HG03442 (cell line): ENCODE measurements at regions not wholly inside any gene's neighbourhood (a gene's known extent, or its start where the extent isn't known, plus 50 kb on each side); places are given as distances from the start of the nearest gene placed in this dataset.

Experiments
- ATAC-seq: cut with Tn5 transposase; IDR thresholded peaks from one replicate; pipeline ENCODE4 v1.9.1; 2021; ENCODE audit warnings: mild to moderate bottlenecking, moderate library complexity; ENCODE audit not compliant: unreplicated experiment

GRCh38 chr20:40103420-40103819 lies 585.6 kb downstream of the MAFB start:
- no peak for ATAC-seq

DNA sequence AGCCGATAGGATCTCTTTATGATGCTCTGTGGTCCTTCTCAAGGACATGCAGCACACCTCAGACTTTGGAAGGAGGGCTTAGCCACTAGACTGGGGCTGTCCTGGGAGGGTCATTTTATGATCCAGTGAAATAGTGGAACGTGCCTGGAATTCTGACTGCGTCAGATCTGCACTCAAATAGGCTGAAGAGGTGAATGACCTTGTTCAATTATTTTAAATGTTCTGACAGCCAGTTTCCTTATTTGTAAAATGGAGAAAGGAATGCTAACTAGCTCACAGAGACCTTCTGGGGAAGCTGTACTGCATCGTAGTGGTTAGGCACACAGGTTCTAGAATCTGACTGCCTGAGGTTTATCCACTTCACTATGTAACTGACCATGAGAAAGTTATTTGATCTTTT lies 587.5 kb downstream of the MAFB start:
- ATAC-seq = no peak

DNA sequence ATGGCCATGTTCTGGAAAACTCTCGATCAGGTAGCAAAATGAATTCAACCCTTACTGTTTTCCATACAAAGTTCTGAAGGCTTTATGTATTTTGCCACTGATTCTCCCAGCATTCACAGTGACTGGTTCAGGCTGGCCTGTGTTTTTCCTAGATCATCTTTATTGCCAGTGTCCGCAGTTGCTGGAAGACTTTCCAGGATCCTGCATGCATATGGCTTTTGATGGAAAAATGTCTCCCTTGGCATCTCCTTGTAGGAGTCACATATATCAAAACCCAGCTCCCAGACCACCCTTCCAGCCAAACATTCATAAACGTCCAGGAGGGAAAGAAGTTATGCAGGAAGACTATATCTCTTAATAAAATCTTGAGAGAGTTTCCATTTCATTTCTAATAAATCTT lies 588.8 kb downstream of the MAFB start:
- ATAC-seq = no peak

DNA sequence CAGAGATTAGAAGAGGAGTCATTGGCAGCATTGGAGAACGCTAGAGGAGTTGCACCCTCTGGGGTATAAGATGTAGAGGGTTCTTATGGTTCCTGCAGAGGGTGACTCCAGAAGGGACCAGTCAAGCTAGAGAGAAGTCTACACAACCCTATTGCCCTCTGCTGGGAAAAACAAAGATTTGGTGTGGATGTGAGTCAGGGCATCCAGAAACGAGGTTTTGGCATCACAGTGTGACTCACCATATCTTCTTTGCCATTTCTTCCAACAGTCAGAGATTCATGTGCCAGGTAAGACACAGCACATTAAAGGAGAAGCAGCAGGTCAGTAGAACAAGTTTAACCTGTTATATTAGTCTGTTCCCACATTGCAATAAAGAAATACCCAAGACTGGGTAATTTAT lies 598.8 kb downstream of the MAFB start:
- ATAC-seq = no peak

DNA sequence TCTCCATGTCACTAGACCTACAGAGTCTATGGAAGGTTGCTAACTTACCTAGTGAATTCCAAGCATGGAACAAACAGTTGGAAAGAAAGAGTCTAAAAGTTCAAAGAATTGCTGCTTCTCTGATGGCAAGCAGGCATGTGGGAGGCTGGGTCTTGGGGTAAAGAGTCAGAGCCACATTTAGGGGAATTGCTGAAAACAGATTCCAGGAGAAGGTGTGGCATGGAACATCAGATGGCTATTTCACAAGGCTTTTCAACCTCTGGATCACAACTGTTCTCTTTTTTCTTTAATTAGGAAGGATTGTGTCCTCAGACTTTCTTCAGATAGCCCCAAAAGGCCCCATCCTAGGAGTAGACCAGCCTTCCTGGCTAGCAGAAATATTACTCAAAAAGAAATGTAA lies 601.5 kb downstream of the MAFB start:
- ATAC-seq = no peak

DNA sequence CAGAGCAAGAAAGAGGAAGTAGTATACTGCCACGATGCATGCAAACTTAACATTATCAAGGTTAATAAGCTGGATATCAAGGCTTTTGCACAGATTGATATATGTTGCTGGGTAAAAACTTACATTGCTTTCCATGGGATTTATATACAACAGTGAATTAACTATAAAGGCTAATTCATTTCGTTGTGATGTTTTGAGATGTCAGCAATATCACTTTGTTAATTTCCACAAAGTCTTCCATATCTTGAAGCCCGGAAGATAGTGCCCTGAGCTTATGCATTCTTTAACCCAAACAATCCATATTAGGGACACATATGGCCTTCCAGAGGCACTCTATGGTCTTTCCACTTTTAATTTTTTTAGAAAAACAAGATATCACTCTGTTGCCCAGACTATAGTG lies 603.5 kb downstream of the MAFB start:
- no peak for ATAC-seq

GRCh38 chr20:40082436-40082835 lies 606.6 kb downstream of the MAFB start:
- ATAC-seq = no peak

GRCh38 chr20:40081653-40082052 lies 607.4 kb downstream of the MAFB start:
- ATAC-seq = no peak

DNA sequence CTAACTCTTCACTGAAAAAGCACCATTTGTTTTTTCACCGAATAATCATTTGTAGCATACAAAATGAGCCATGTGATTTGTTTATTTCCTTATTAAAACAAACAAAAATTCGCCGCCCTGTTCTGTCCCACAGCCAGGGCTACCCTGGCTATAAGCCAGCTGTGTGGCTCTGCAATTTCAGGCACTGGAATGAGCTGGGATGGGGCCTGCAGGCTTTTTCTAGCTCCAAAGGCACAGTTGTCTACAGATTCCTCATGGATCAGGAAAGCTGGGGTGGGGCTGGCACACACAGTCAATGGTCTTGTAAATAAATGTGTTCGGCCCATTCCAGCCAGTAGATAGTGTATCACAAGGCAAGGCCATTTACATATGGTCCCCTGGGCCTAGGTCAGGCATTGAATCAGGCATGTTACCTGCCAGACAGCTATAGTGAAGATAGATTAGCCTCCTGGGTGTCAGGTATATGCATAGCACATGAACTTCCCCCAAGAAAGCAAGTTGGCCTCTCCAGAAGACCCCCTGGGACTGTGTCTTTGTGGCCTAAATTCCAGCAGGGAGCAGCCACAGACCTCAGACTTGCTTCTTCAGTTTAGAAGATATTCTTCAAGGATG lies 608.9 kb downstream of the MAFB start:
- no peak for ATAC-seq

- no peak for ATAC-seq
These were observed 615.4 kb downstream of the MAFB start for GRCh38 chr20:40073535-40074111.

GRCh38 chr20:40072907-40073306 lies 616.1 kb downstream of the MAFB start:
- no peak for ATAC-seq

DNA sequence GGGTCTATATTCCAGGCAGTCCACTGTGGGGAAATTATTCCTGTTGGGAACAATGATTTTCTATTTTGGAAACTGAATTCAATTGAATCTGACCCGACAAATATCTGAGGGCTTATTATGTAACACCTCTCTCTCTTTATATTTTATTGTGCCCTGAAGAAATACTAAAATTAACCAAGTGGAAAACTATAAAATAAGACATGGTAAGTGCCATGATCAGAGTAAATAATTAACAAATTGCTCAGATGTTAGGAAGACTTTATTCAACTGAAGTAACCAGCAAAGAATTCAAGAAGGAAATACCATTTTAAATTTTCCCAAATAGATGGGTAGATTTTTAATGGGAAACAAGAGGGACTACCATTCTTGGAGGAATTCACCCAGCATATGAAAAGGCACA lies 632.9 kb downstream of the MAFB start:
- ATAC-seq = no peak

- ATAC-seq = no peak
These were observed 633.3 kb downstream of the MAFB start for GRCh38 chr20:40055711-40056110.

DNA sequence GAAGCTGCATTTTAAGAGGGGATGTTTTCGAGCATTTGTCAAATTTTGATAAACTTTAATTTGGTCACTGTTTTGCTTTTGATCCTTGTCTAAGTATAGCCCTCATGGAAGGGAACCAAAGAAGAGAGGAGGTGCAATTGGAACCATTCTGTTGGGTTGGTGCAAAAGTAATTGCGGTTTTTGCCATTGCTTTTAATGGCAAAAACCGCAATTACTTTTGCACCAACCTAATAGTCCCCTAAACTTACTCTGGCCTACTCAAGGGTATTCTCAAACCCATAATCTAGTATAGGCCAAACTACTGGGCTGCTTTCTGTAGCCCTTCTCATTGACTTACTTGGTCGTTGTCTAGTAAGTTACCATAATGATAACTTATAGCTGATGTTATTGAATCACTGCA lies 634.7 kb downstream of the MAFB start:
- ATAC-seq = no peak

DNA sequence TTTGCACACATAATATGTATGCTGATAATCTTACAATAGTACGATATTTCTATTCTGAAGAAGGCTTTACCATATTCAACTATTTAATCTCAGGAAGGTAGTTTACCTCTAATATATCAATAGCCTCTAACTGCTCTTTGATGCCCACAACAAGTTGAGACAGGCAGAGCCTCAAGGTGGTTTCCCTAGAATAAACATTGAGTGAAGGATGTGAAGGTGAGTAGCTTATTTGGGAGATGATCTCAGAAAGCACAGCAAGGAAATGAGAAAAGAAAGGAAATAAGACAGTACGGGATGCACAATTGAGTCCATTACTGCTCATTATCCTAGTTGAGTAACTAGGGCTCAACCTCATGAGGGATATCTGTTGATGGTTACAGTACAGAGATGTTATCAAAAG lies 638.4 kb downstream of the MAFB start:
- ATAC-seq = no peak

DNA sequence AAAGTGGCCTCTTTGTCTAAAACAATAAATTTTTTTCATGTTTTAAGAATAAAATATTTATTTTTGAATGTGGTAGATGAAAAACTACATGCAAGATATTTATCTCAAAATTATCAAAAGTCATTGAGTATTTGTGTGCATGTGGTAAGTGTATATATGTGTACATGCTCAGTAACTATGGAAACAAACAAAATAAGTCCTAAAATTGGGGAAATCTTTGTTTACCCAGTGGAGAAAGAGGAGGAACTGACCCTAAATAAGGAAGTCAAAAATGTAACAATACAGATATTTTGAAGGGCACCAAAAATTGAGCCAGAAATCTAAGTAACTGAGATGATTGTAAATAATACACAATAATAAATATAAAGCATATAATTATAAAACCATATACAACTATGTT lies 639.2 kb downstream of the MAFB start:
- ATAC-seq = no peak

- ATAC-seq = no peak
These were observed 642.3 kb downstream of the MAFB start for GRCh38 chr20:40046703-40047102.

DNA sequence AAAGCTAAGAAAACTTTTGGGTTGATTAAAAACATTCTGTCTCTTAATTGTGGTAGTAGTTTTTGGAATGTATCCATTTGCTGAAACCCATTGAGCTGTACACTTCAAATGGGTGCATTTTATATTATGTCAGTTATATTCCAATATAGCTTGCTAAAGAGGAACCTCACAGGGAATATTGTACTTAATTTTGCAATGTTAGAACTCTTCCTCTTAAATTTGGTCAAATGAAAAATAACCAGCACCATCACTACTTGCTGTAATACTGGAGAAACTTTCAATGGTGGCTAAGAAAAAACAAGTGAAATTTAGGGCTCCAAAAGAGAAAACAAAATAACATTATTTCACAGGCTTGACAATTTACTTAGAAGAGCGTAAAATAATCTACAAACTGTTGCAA lies 651.5 kb downstream of the MAFB start:
- ATAC-seq = no peak

- no peak for ATAC-seq
These were observed 659.4 kb downstream of the MAFB start for GRCh38 chr20:40029589-40029988.

- ATAC-seq = no peak
These were observed 669.5 kb downstream of the MAFB start for GRCh38 chr20:40019510-40019909.

DNA sequence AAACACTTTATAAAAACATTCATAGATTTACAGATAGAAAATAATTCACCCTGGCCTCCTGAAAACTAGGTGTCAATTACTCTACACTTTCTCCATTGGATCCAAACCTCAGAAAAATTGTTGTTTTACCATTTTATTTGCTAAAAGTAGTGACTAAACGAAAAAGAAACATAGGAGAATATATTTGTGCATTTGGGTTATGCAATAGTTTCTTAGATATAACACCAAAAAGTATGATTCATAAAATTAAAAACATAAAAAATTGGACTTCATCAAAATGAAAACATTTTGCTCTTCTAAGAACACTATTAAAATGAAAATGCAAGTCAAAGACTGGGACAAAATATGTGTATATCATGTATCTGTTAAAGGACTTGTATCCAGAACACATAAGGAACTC lies 671.3 kb downstream of the MAFB start:
- no peak for ATAC-seq

- no peak for ATAC-seq
These were observed 672.1 kb downstream of the MAFB start for GRCh38 chr20:40016890-40017289.

DNA sequence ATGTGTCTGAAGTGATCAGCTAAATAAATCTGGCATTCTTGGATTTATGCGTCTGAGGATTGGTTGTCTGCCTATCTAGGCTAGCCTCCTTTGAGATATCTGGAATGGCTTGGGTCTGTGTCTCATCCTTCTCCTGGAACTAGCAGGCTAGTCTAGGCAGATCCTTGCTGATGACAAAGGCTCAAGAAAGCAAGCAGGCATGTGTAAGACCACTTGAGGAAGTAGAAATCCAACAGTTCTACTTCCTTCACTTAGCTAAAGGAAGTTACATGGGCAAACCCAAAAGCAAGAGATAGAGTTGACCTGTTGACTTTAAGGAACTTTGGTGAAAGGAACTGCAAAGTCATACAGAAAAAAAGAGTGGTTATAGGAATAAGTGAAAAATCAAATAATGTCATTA lies 672.6 kb downstream of the MAFB start:
- no peak for ATAC-seq
